GM12892 (cell line): ENCODE measurements at regions not wholly inside any gene's neighbourhood (a gene's known extent, or its start where the extent isn't known, plus 50 kb on each side); places are given as distances from the start of the nearest gene placed in this dataset.

ENCODE experiments used
- DNase-seq: peaks from one replicate; pipeline ENCODE4 v3.0.0; 2011; ENCODE audit not compliant: insufficient read length
- FAIRE-seq: peaks from 2 replicates; lab custom pipeline; 2011; peaks lifted over from hg19 to GRCh38; lab: Jason Lieb, UNC
- POLR2A ChIP-seq: IDR thresholded peaks from 2 replicates; pipeline ENCODE4 v1.6.1; 2011; ENCODE audit warnings: low read depth, low read length, control low read depth
- POLR2AphosphoS5 ChIP-seq: IDR thresholded peaks from 2 replicates; pipeline ENCODE4 v1.6.1; 2011; ENCODE audit warnings: low read depth, low read length, control low read depth
- TAF1 ChIP-seq: IDR thresholded peaks from 2 replicates; pipeline ENCODE4 v1.6.1; 2011; ENCODE audit warnings: low read depth, mild to moderate bottlenecking, control low read depth, low read length, borderline replicate concordance

- FAIRE-seq (no peak), DNase-seq (no peak)
- TF ChIP-seq TAF1 (no peak), POLR2A (no peak), POLR2AphosphoS5 (no peak)
Measured at GRCh38 chr5:4987431-4987830, 152.7 kb upstream of the ADAMTS16 start.

GRCh38 chr5:4989118-4989517 lies 151.0 kb upstream of the ADAMTS16 start:
- DNase-seq (no peak), FAIRE-seq (no peak)
- TF ChIP-seq TAF1 (no peak), POLR2AphosphoS5 (no peak), POLR2A (no peak)

- FAIRE-seq (no peak), DNase-seq (no peak)
- TF ChIP-seq TAF1 (no peak), POLR2AphosphoS5 (no peak), POLR2A (no peak)
Measured at GRCh38 chr5:4990017-4990416, 150.1 kb upstream of the ADAMTS16 start.

GRCh38 chr5:4990462-4990861 lies 149.7 kb upstream of the ADAMTS16 start:
- no peak for TF ChIP-seq POLR2AphosphoS5
- TF ChIP-seq TAF1, result no peak
- TF ChIP-seq POLR2A, result no peak
- no peak for FAIRE-seq
- no peak for DNase-seq

GRCh38 chr5:4991925-4992324 lies 148.2 kb upstream of the ADAMTS16 start:
- TF ChIP-seq POLR2A (no peak), TAF1 (no peak)
- no peak for FAIRE-seq
- no peak for DNase-seq

GRCh38 chr5:4995014-4995413 lies 145.1 kb upstream of the ADAMTS16 start:
- TF ChIP-seq POLR2A (no peak), POLR2AphosphoS5 (no peak), TAF1 (no peak)
- FAIRE-seq (no peak), DNase-seq (no peak)

GRCh38 chr5:5005353-5005752 lies 134.8 kb upstream of the ADAMTS16 start:
- FAIRE-seq, result no peak

GRCh38 chr5:5006548-5006947 lies 133.6 kb upstream of the ADAMTS16 start:
- FAIRE-seq, result peak; percentile 79
- DNase-seq, result no peak
- TF ChIP-seq TAF1 (no peak), POLR2A (no peak), POLR2AphosphoS5 (no peak)

More at GRCh38 chr5:5005353-5005752, 134.8 kb upstream of the ADAMTS16 start:
- DNase-seq, result no peak
- TF ChIP-seq POLR2A (no peak), POLR2AphosphoS5 (no peak), TAF1 (no peak)

GRCh38 chr5:5009240-5009639 lies 130.9 kb upstream of the ADAMTS16 start:
- TF ChIP-seq POLR2AphosphoS5, result no peak
- no peak for TF ChIP-seq POLR2A
- TF ChIP-seq TAF1, result no peak
- DNase-seq, result no peak
- peak; percentile 60 for FAIRE-seq

GRCh38 chr5:5011151-5011550 lies 129.0 kb upstream of the ADAMTS16 start:
- FAIRE-seq, result no peak
- no peak for TF ChIP-seq POLR2AphosphoS5
- TF ChIP-seq TAF1, result no peak
- no peak for TF ChIP-seq POLR2A
- no peak for DNase-seq

- no peak for TF ChIP-seq POLR2AphosphoS5
- TF ChIP-seq TAF1, result no peak
- TF ChIP-seq POLR2A, result no peak
- FAIRE-seq (no peak), DNase-seq (no peak)
Measured at GRCh38 chr5:5014586-5015235, 125.4 kb upstream of the ADAMTS16 start.

GRCh38 chr5:5017827-5018577 lies 122.1 kb upstream of the ADAMTS16 start:
- TF ChIP-seq TAF1 (no peak), POLR2A (no peak), POLR2AphosphoS5 (no peak)
- FAIRE-seq (no peak), DNase-seq (no peak)
